ENCODE measurements at regions not wholly inside any gene's neighbourhood (a gene's known extent, or its start where the extent isn't known, plus 50 kb on each side); places are given as distances from the start of the nearest gene placed in this dataset.

- TF ChIP-seq CTCF (IDR thresholded peaks at IDR 0.05; ENCODE audit: low read depth, low read length, poor library complexity, severe bottlenecking) (no peak), EZH2phosphoT487 (IDR thresholded peaks at IDR 0.05; ENCODE audit: borderline replicate concordance, low read length) (no peak)
Observed at GRCh38 chr5:67857502-67857901, 358.1 kb upstream of the PIK3R1 start.

All from DOHH2 (cell line).